PC-9 (cell line): ENCODE measurements at regions not wholly inside any gene's neighbourhood (a gene's known extent, or its start where the extent isn't known, plus 50 kb on each side); places are given as distances from the start of the nearest gene placed in this dataset.

Source experiments
- BruUV-seq: library from RNA; stranded (reverse); fragments of 400-500 nt; replicated peaks from 2 replicates; lab custom pipeline; 2021; lab: Mats Ljungman, UMichigan
- CTCF ChIA-PET: fragments of 300-600 bp; sonication (Branson Sonifier 250); formaldehyde crosslinking; loops from one replicate; lab custom pipeline; 2022; ENCODE audit warnings: antibody characterized with exemption; lab: Charles Lee
- POLR2A ChIA-PET: fragments of 300-600 bp; sonication (Branson Sonifier 250); formaldehyde crosslinking; loops from one replicate; lab custom pipeline; 2022; ENCODE audit warnings: antibody characterized with exemption; ENCODE audit not compliant: unreplicated experiment; lab: Charles Lee
- DNase-seq, 2 experiments: peaks; one replicate each; pipeline versions ENCODE4 v3.0.0 to v3.0.0-alpha.2; 2015 to 2022; ENCODE audit warnings: mixed read lengths in 1 of 2
- H2AFZ ChIP-seq: fragments of 200-600 bp; sonication (generic); 2 replicates; pipeline ENCODE4 v1.8.1; 2017; ENCODE audit warnings: antibody characterized with exemption
- H3F3A ChIP-seq: fragments of 200-600 bp; sonication (generic); 2 replicates; pipeline ENCODE4 v1.8.1; 2017; ENCODE audit warnings: antibody characterized with exemption, mild to moderate bottlenecking, low read depth; ENCODE audit not compliant: insufficient read depth
- H3K27ac ChIP-seq: fragments of 200-600 bp; sonication (generic); 2 replicates; pipeline ENCODE4 v1.6.1; 2016; ENCODE audit warnings: mixed run types
- H3K27me3 ChIP-seq: fragments of 200-600 bp; sonication (generic); 2 replicates; pipeline ENCODE4 v1.6.1; 2016; ENCODE audit warnings: low read depth, mixed run types; ENCODE audit not compliant: insufficient read depth
- H3K36me3 ChIP-seq: fragments of 200-600 bp; sonication (generic); 2 replicates; pipeline ENCODE4 v1.6.1; 2016; ENCODE audit warnings: low read depth, mixed run types
- H3K4me1 ChIP-seq: fragments of 200-600 bp; sonication (generic); replicated peaks from 2 replicates; pipeline ENCODE4 v1.6.1; 2016; ENCODE audit warnings: mixed run types; ENCODE audit not compliant: insufficient read depth
- H3K4me2 ChIP-seq: fragments of 200-600 bp; sonication (generic); 2 replicates; pipeline ENCODE4 v1.6.1; 2017; ENCODE audit warnings: mixed run types
- H3K4me3 ChIP-seq: fragments of 200-600 bp; sonication (generic); 2 replicates; pipeline ENCODE4 v1.6.1; 2016; ENCODE audit warnings: mixed run types
- H3K79me2 ChIP-seq: fragments of 200-600 bp; sonication (generic); 2 replicates; pipeline ENCODE4 v1.6.1; 2017; ENCODE audit warnings: low read depth, mixed run types
- H3K9me2 ChIP-seq: fragments of 200-600 bp; sonication (generic); 2 replicates; pipeline ENCODE4 v1.8.1; 2017; ENCODE audit warnings: mild to moderate bottlenecking; ENCODE audit not compliant: insufficient read depth
- H3K9me3 ChIP-seq: fragments of 200-600 bp; sonication (generic); 2 replicates; pipeline ENCODE4 v1.8.1; 2016; ENCODE audit warnings: low read depth; ENCODE audit not compliant: insufficient read depth
- H4K20me1 ChIP-seq: fragments of 200-600 bp; sonication (generic); 2 replicates; pipeline ENCODE4 v1.8.1; 2017; ENCODE audit not compliant: insufficient read depth
- CTCF ChIP-seq: fragments of 200-600 bp; sonication (generic); conservative IDR thresholded peaks from 2 replicates; pipeline ENCODE4 v1.6.1; 2017; ENCODE audit warnings: mixed run types, antibody characterized with exemption, mild to moderate bottlenecking, moderate library complexity
- EZH2 ChIP-seq: fragments of 200-600 bp; sonication (generic); IDR thresholded peaks from 2 replicates; pipeline ENCODE4 v1.8.0; 2017; ENCODE audit warnings: antibody characterized with exemption, low read depth
- intact Hi-C: fragments of 100-400 bp; cut with micrococcal nuclease; formaldehyde crosslinking; loops from one replicate; pipeline ENCODE4 v1.10.0; 2022; ENCODE audit not compliant: unreplicated experiment

- no peaks in the 10 kb centered on the region for H3F3A ChIP-seq
- TF ChIP-seq EZH2 (no peak), CTCF (no peak)
- H3K79me2 ChIP-seq = no peaks in the 10 kb centered on the region
- intact Hi-C loops = no loop called here
- no peaks in the 10 kb centered on the region for H3K9me2 ChIP-seq
- H2AFZ ChIP-seq = no peak overlapping the region
- no peaks in the 10 kb centered on the region for H3K4me1 ChIP-seq
- H3K27me3 ChIP-seq = peaks cover 12% of the 10 kb centered on the region; the same call in 1 of the 2 replicates
- CTCF ChIA-PET = no interaction called here
- POLR2A ChIA-PET = no interaction called here
- H3K36me3 ChIP-seq = no peaks in the 10 kb centered on the region
- no peaks in the 10 kb centered on the region for H3K9me3 ChIP-seq
- H3K27ac ChIP-seq = no peak overlapping the region
- H4K20me1 ChIP-seq = no peaks in the 10 kb centered on the region
- no peak overlapping the region for H3K4me2 ChIP-seq
- no peak for DNase-seq
- H3K4me3 ChIP-seq = no peak overlapping the region
- no TSS peak for BruUV-seq
Observed at GRCh38 chr12:5203274-5203673, 159.6 kb downstream of the KCNA5 start.

- intact Hi-C loops = no loop called here
- Histone ChIP-seq H3K27ac (no peak overlapping the region), H3K79me2 (no peaks in the 10 kb centered on the region), H3K4me1 (no peaks in the 10 kb centered on the region), H3K4me3 (no peak overlapping the region), H2AFZ (no peak overlapping the region), H3K27me3 (peaks cover 12% of the 10 kb centered on the region; the same call in 1 of the 2 replicates), H3K36me3 (no peaks in the 10 kb centered on the region), H3K4me2 (no peak overlapping the region), H3F3A (no peaks in the 10 kb centered on the region), H3K9me2 (no peaks in the 10 kb centered on the region), H4K20me1 (no peaks in the 10 kb centered on the region), H3K9me3 (no peaks in the 10 kb centered on the region)
- DNase-seq = no peak
- no peak for TF ChIP-seq EZH2
- no peak for TF ChIP-seq CTCF
- BruUV-seq = no TSS peak
- POLR2A ChIA-PET = no interaction called here
- CTCF ChIA-PET = no interaction called here
Observed at GRCh38 chr12:5203720-5204119, 160.0 kb downstream of the KCNA5 start.

DNA sequence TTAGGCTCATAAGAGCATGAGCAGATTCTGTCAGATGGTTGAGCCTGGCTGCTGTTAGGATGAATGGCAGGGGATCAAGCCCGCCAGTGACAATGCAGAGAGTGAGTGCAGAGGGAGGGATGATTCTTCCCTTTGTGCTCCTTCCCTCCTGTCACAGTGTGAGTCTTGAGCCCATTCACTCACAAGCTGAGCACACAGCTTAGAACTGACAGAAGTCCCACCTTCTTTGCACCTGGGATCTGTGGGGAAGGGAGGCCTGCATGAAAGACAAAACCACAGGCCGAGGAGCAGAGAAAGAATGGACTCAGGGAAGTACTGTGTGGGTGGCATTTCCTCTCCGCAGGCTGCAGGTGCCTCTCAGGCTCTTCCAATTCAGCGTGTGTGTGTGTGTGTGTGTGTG, 160.6 kb downstream of the KCNA5 start:
- Histone ChIP-seq H4K20me1 (no peaks in the 10 kb centered on the region), H3K4me1 (no peaks in the 10 kb centered on the region), H3K79me2 (no peaks in the 10 kb centered on the region), H3K36me3 (no peaks in the 10 kb centered on the region), H3K9me2 (no peaks in the 10 kb centered on the region), H3K27me3 (peaks cover 10% of the 10 kb centered on the region; the same call in 1 of the 2 replicates), H3K9me3 (no peaks in the 10 kb centered on the region), H3K4me2 (no peak overlapping the region), H2AFZ (no peak overlapping the region), H3K27ac (no peak overlapping the region), H3F3A (no peaks in the 10 kb centered on the region), H3K4me3 (no peak overlapping the region)
- intact Hi-C loops = no loop called here
- TF ChIP-seq EZH2 = no peak
- no peak for TF ChIP-seq CTCF
- ChIA-PET CTCF (no interaction called here), POLR2A (no interaction called here)
- no TSS peak for BruUV-seq
- no peak for DNase-seq
